Endothelial cell (in vitro differentiated cells): ENCODE measurements at regions not wholly inside any gene's neighbourhood (a gene's known extent, or its start where the extent isn't known, plus 50 kb on each side); places are given as distances from the start of the nearest gene placed in this dataset.

Source experiments
- DNase-seq: peaks from one replicate; pipeline ENCODE4 v3.0.0; 2021; ENCODE audit warnings: low spot score
- H3K27ac Mint-ChIP-seq: one replicate; pipeline ENCODE4 v1.8.0; 2021; ENCODE audit warnings: mixed read lengths, inconsistent platforms; ENCODE audit not compliant: unreplicated experiment
- H3K27me3 Mint-ChIP-seq: one replicate; pipeline ENCODE4 v1.8.0; 2021; ENCODE audit warnings: mild to moderate bottlenecking, moderate library complexity, mixed read lengths, inconsistent platforms; ENCODE audit not compliant: unreplicated experiment
- H3K36me3 Mint-ChIP-seq: one replicate; pipeline ENCODE4 v1.8.0; 2021; ENCODE audit warnings: mild to moderate bottlenecking, low read depth, mixed read lengths, inconsistent platforms; ENCODE audit not compliant: unreplicated experiment
- H3K4me1 Mint-ChIP-seq: one replicate; pipeline ENCODE4 v1.8.0; 2021; ENCODE audit warnings: mild to moderate bottlenecking, mixed read lengths, inconsistent platforms; ENCODE audit not compliant: unreplicated experiment
- H3K4me3 Mint-ChIP-seq: one replicate; pipeline ENCODE4 v1.8.0; 2021; ENCODE audit warnings: mild to moderate bottlenecking, mixed read lengths, inconsistent platforms; ENCODE audit not compliant: unreplicated experiment
- H3K9me3 Mint-ChIP-seq: one replicate; pipeline ENCODE4 v1.8.0; 2021; ENCODE audit warnings: mixed read lengths, inconsistent platforms; ENCODE audit not compliant: unreplicated experiment
- CTCF ChIP-seq: fragments of 200-600 bp; sonication (generic); IDR thresholded peaks from one replicate; pipeline ENCODE4 v1.5.0; 2021; ENCODE audit warnings: antibody characterized with exemption; ENCODE audit not compliant: unreplicated experiment

- TF ChIP-seq CTCF = no peak
- H3K27me3 Mint-ChIP-seq = peaks cover 2% of the 10 kb centered on the region
- H3K36me3 Mint-ChIP-seq = no peaks in the 10 kb centered on the region
- no peak for DNase-seq
- H3K27ac Mint-ChIP-seq = no peak overlapping the region
- H3K9me3 Mint-ChIP-seq = no peaks in the 10 kb centered on the region
- H3K4me1 Mint-ChIP-seq = no peaks in the 10 kb centered on the region
- H3K4me3 Mint-ChIP-seq = no peak overlapping the region
Observed at GRCh38 chr11:72493426-72494108, 59.2 kb upstream of the CLPB start.

GRCh38 chr11:72491001-72491400 lies 56.7 kb upstream of the CLPB start:
- H3K36me3 Mint-ChIP-seq = no peaks in the 10 kb centered on the region
- H3K4me1 Mint-ChIP-seq = no peaks in the 10 kb centered on the region
- no peak for TF ChIP-seq CTCF
- H3K9me3 Mint-ChIP-seq = no peaks in the 10 kb centered on the region
- peaks cover 2% of the 10 kb centered on the region for H3K27me3 Mint-ChIP-seq
- DNase-seq = no peak
- H3K4me3 Mint-ChIP-seq = no peak overlapping the region
- H3K27ac Mint-ChIP-seq = no peak overlapping the region
